Caco-2 (cell line): ENCODE measurements at regions not wholly inside any gene's neighbourhood (a gene's known extent, or its start where the extent isn't known, plus 50 kb on each side); places are given as distances from the start of the nearest gene placed in this dataset.

Experiments
- BruUV-seq: library from RNA; stranded (reverse); fragments of 400-500 nt; replicated peaks from 2 replicates; lab custom pipeline; 2021; lab: Mats Ljungman, UMichigan
- CTCF ChIA-PET: fragments of 300-600 bp; sonication (Branson Sonifier 250); formaldehyde crosslinking; loops from one replicate; lab custom pipeline; 2022; ENCODE audit warnings: antibody characterized with exemption; lab: Charles Lee
- POLR2A ChIA-PET: fragments of 300-600 bp; sonication (Branson Sonifier 250); formaldehyde crosslinking; loops from one replicate; lab custom pipeline; 2022; ENCODE audit warnings: antibody characterized with exemption; lab: Charles Lee
- DNase-seq, 2 experiments: peaks; one replicate each; pipeline versions ENCODE4 v3.0.0 to v3.0.0-alpha.2; 2020 to 2022
- H3K27me3 ChIP-seq: replicated peaks from 2 replicates; pipeline ENCODE4 v1.6.0; 2011; ENCODE audit warnings: low read length; ENCODE audit not compliant: control insufficient read depth, insufficient read depth
- H3K36me3 ChIP-seq: 2 replicates; pipeline ENCODE4 v1.5.1; 2011; ENCODE audit warnings: low read length; ENCODE audit not compliant: control insufficient read depth, insufficient read depth
- H3K4me1 ChIP-seq: fragments of 250-450 bp; sonication (Bioruptor Pico); 2 replicates; pipeline ENCODE4 v1.5.1; 2020; ENCODE audit warnings: mild to moderate bottlenecking
- H3K4me3 ChIP-seq: 2 replicates; pipeline ENCODE4 v1.5.1; 2011; ENCODE audit warnings: low read depth, mild to moderate bottlenecking, control low read depth, low read length
- H3K9me3 ChIP-seq: fragments of 250-450 bp; sonication (Bioruptor Pico); 2 replicates; pipeline ENCODE4 v1.5.1; 2020; ENCODE audit warnings: mild to moderate bottlenecking, moderate library complexity
- H3K27ac Mint-ChIP-seq: one replicate; pipeline ENCODE4 v1.8.0; 2022; ENCODE audit warnings: mixed read lengths; ENCODE audit not compliant: unreplicated experiment
- H3K27me3 Mint-ChIP-seq: one replicate; pipeline ENCODE4 v1.8.0; 2022; ENCODE audit warnings: mixed read lengths; ENCODE audit not compliant: insufficient read depth, unreplicated experiment
- H3K36me3 Mint-ChIP-seq: one replicate; pipeline ENCODE4 v1.8.0; 2022; ENCODE audit warnings: mild to moderate bottlenecking, mixed read lengths; ENCODE audit not compliant: insufficient read depth, unreplicated experiment
- H3K4me1 Mint-ChIP-seq: one replicate; pipeline ENCODE4 v1.8.0; 2022; ENCODE audit warnings: low read depth, mixed read lengths; ENCODE audit not compliant: unreplicated experiment
- H3K4me3 Mint-ChIP-seq: one replicate; pipeline ENCODE4 v1.8.0; 2022; ENCODE audit warnings: mild to moderate bottlenecking, moderate library complexity, mixed read lengths; ENCODE audit not compliant: unreplicated experiment
- H3K9me3 Mint-ChIP-seq: one replicate; pipeline ENCODE4 v1.8.0; 2022; ENCODE audit warnings: mixed read lengths; ENCODE audit not compliant: unreplicated experiment
- CTCF ChIP-seq, 2 experiments: fragments of 200-600 bp in 1 of 2; IDR thresholded peaks; 1 replicate in 1 of 2; 2 replicates in 1 of 2; pipeline versions ENCODE4 v1.5.1 to v1.8.0; 2011 to 2022; ENCODE audit warnings: antibody characterized with exemption in 1 of 2, control low read depth in 1 of 2, inconsistent platforms in 1 of 2, low read depth in 1 of 2, low read length in 1 of 2, mild to moderate bottlenecking in 1 of 2, moderate library complexity in 1 of 2; ENCODE audit not compliant: insufficient read depth in 1 of 2, severe bottlenecking in 1 of 2, unreplicated experiment in 1 of 2
- intact Hi-C: fragments of 100-400 bp; cut with micrococcal nuclease; formaldehyde crosslinking; loops from one replicate; pipeline ENCODE4 v1.10.0; 2022; ENCODE audit not compliant: unreplicated experiment

GRCh38 chr18:66324616-66325015, 279.3 kb downstream of the CDH19 start:
- Mint-ChIP-seq H3K4me1 (no peaks in the 10 kb centered on the region), H3K36me3 (no peaks in the 10 kb centered on the region), H3K27me3 (no peaks in the 10 kb centered on the region), H3K4me3 (no peak overlapping the region), H3K27ac (no peak overlapping the region), H3K9me3 (no peaks in the 10 kb centered on the region)
- Histone ChIP-seq H3K4me1 (no peaks in the 10 kb centered on the region), H3K27me3 (no peaks in the 10 kb centered on the region), H3K9me3 (no peaks in the 10 kb centered on the region), H3K36me3 (no peaks in the 10 kb centered on the region), H3K4me3 (no peak overlapping the region)
- BruUV-seq, result no TSS peak
- TF ChIP-seq CTCF (IDR thresholded peaks at IDR 0.05; ENCODE audit: insufficient read depth in 1 of 2, low read depth in 1 of 2, low read length in 1 of 2, severe bottlenecking in 1 of 2, unreplicated experiment in 1 of 2), result no peak
- intact Hi-C loops, result no loop called here
- ChIA-PET POLR2A (no interaction called here), CTCF (no interaction called here)
- DNase-seq, result no peak

DNA sequence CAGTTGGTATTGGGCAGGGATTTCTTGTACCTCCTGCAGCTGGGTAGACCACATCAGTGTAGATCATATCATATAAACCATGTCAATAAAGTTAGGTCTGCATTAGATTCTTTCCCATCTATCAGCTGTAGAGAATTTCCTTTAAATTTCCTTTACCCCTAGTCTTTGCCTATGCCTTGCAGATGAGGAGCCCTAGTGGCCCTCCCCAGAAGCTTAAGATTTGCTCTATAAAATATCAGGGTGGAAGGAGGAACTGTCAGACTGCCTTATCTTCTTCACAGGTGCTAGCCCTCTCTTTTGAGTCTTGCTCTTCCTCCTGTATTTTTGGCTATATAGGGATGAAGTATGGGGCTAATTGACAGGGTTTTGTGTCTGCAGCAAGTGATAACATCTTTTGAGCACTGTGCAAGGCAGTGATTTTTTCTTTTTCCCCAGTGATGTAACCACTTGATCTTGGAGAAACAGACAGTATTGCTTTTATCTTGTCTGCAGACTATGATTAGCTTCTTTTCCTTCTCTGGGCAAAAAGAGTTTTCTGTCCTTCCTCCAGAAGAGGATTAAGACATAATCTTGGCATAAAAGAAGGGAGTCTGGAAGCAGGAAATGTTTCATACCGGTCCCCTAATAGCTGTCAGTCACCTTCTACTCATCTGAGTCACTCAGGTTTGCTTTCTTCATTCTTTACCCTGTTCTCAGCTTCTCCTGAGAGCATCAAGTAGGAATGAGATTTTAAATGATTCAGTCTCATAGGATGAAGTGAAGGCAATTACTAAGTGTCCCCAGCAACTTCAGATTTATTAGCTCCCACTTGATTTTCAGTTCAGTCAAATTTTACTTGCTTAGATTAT, 286.4 kb downstream of the CDH19 start:
- BruUV-seq, result no TSS peak
- intact Hi-C loops, result no loop called here
- no peak for TF ChIP-seq CTCF (IDR thresholded peaks at IDR 0.05; ENCODE audit: insufficient read depth in 1 of 2, low read depth in 1 of 2, low read length in 1 of 2, severe bottlenecking in 1 of 2, unreplicated experiment in 1 of 2)
- Mint-ChIP-seq H3K36me3 (no peaks in the 10 kb centered on the region), H3K27ac (no peak overlapping the region), H3K27me3 (no peaks in the 10 kb centered on the region), H3K4me1 (no peaks in the 10 kb centered on the region), H3K4me3 (no peak overlapping the region), H3K9me3 (no peaks in the 10 kb centered on the region)
- H3K4me1 ChIP-seq, result no peaks in the 10 kb centered on the region
- no peak for DNase-seq
- H3K27me3 ChIP-seq, result no peaks in the 10 kb centered on the region
- no peak overlapping the region for H3K4me3 ChIP-seq
- no peaks in the 10 kb centered on the region for H3K36me3 ChIP-seq
- ChIA-PET POLR2A (no interaction called here), CTCF (no interaction called here)
- H3K9me3 ChIP-seq, result no peaks in the 10 kb centered on the region

DNA sequence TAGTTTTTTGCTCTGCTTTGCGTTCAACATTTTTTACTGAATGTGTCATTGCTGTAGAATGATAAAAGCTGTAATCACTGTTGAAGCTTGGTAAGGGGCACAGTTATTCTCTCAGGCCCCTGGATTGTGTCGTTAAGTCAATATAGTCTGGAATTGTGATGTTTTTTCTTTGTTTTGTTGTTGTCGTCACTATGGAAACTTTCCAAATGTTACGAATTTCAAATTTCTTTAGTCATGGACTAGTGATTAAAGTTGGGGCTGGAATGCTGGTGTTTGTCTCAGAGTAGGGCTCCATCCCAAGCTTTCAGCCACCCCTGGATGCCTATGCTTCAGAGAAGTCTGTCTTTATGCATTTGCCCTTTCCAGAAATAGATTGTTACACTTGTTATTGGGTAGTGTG, 287.2 kb downstream of the CDH19 start:
- Mint-ChIP-seq H3K36me3 (no peaks in the 10 kb centered on the region), H3K4me3 (no peak overlapping the region), H3K27me3 (no peaks in the 10 kb centered on the region), H3K27ac (no peak overlapping the region), H3K4me1 (no peaks in the 10 kb centered on the region), H3K9me3 (no peaks in the 10 kb centered on the region)
- intact Hi-C loops, result no loop called here
- ChIA-PET POLR2A (no interaction called here), CTCF (no interaction called here)
- Histone ChIP-seq H3K4me3 (no peak overlapping the region), H3K9me3 (no peaks in the 10 kb centered on the region), H3K27me3 (no peaks in the 10 kb centered on the region), H3K36me3 (no peaks in the 10 kb centered on the region), H3K4me1 (no peaks in the 10 kb centered on the region)
- TF ChIP-seq CTCF (IDR thresholded peaks at IDR 0.05; ENCODE audit: insufficient read depth in 1 of 2, low read depth in 1 of 2, low read length in 1 of 2, severe bottlenecking in 1 of 2, unreplicated experiment in 1 of 2), result no peak
- no TSS peak for BruUV-seq
- no peak for DNase-seq
